ENCODE measurements at regions not wholly inside any gene's neighbourhood (a gene's known extent, or its start where the extent isn't known, plus 50 kb on each side); places are given as distances from the start of the nearest gene placed in this dataset.

GRCh38 chr4:165813606-165814005, 59.4 kb upstream of the TLL1 start:
- no peak for TF ChIP-seq CTCF (conservative IDR thresholded peaks at IDR 0.05)
- no peak for TF ChIP-seq ZFX (IDR thresholded peaks at IDR 0.05)
